Skeletal muscle satellite cell (primary cell): ENCODE measurements at regions not wholly inside any gene's neighbourhood (a gene's known extent, or its start where the extent isn't known, plus 50 kb on each side); places are given as distances from the start of the nearest gene placed in this dataset.

Source experiments
- H3K27me3 ChIP-seq: 2 replicates; pipeline ENCODE4 v1.7.0; 2013; ENCODE audit warnings: low read length; ENCODE audit not compliant: control insufficient read depth, insufficient read depth
- H3K36me3 ChIP-seq: 2 replicates; pipeline ENCODE4 v1.7.0; 2013; ENCODE audit warnings: mild to moderate bottlenecking, control low read depth, low read length; ENCODE audit not compliant: insufficient read depth
- H3K4me1 ChIP-seq: 2 replicates; pipeline ENCODE4 v1.7.0; 2013; ENCODE audit warnings: low read length; ENCODE audit not compliant: control insufficient read depth, insufficient read depth
- H3K4me2 ChIP-seq: 2 replicates; pipeline ENCODE4 v1.7.0; 2013; ENCODE audit warnings: mild to moderate bottlenecking, low read length
- H3K4me3 ChIP-seq: 2 replicates; pipeline ENCODE4 v1.7.0; 2013; ENCODE audit warnings: low read length
- H3K9ac ChIP-seq: 2 replicates; pipeline ENCODE4 v1.7.0; 2013; ENCODE audit warnings: mild to moderate bottlenecking, low read depth, low read length, moderate library complexity
- H3K9me3 ChIP-seq: replicated peaks from 2 replicates; pipeline ENCODE4 v1.7.0; 2013; ENCODE audit warnings: mild to moderate bottlenecking, control low read depth, low read length

DNA sequence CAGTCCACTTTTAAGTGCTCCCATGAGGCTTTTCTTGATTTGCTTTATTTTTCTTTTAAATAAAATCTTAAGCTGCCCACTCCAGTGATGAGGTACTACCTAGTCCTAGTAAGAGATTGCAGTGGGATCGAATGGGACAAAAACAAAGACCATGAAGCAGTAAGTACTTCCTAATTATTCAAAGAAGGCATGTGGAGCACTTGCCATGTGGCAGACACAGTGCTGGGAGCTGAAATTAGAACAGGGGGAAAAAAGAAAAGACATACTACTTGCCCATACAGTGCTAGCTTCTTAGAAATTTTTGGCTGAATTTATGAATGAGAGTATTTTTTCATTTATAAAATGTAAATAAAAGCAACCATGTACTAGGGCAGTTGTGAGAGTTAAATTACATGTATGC is 239.9 kb upstream of the TNC start:
- H3K4me2 ChIP-seq = no peak overlapping the region
- H3K4me3 ChIP-seq = no peak overlapping the region
- no peaks in the 10 kb centered on the region for H3K36me3 ChIP-seq
- H3K27me3 ChIP-seq = peaks cover 4% of the 10 kb centered on the region
- no peaks in the 10 kb centered on the region for H3K9me3 ChIP-seq
- no peak overlapping the region for H3K9ac ChIP-seq
- no peaks in the 10 kb centered on the region for H3K4me1 ChIP-seq

DNA sequence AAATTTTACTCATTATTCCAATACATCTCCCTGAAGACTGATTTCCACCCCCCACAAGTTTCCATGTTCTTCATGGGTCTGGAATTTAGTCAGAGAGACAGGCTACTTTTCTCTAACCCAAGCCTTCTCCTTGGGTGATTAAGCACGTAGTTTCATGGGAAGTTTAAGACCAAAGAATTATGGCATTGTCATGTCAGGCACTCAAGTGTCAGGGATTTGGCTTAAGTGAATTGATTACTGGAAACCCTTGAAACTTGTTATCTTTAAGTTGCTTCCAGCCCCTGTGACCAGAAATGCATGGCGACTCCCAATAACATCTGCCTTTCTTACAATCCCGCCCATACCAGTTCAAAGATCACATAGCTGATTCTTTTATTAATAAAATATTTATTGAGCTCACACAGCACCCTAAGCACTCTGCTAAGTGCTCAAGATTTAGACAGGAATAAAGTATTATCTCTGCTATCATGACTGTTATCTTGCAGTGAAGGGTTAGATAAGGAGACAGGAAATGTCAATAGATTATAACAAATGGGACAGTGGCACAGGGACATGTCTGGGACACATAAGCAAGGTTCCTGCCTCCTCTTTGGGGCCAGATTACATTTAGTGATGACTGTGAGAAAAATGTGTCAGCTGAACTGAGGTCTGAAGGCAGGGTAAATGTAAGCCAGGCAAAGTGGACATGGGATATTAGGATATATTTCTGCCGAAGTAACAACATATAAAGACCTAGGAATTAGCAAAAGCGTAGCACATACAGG is 241.2 kb upstream of the TNC start:
- Histone ChIP-seq H3K9me3 (no peaks in the 10 kb centered on the region), H3K9ac (no peak overlapping the region), H3K4me1 (no peaks in the 10 kb centered on the region)

GRCh38 chr9:115360122-115360521 is 242.2 kb upstream of the TNC start:
- Histone ChIP-seq H3K36me3 (no peaks in the 10 kb centered on the region), H3K9me3 (no peaks in the 10 kb centered on the region), H3K4me1 (no peaks in the 10 kb centered on the region), H3K4me3 (no peak overlapping the region), H3K4me2 (no peak overlapping the region), H3K9ac (no peak overlapping the region), H3K27me3 (peaks cover 4% of the 10 kb centered on the region)

More for the DNA sequence above, 241.2 kb upstream of the TNC start:
- Histone ChIP-seq H3K27me3 (peaks cover 4% of the 10 kb centered on the region), H3K36me3 (no peaks in the 10 kb centered on the region), H3K4me2 (no peak overlapping the region), H3K4me3 (no peak overlapping the region)

GRCh38 chr9:115362101-115362500 is 244.1 kb upstream of the TNC start:
- peaks cover 4% of the 10 kb centered on the region for H3K27me3 ChIP-seq
- no peaks in the 10 kb centered on the region for H3K4me1 ChIP-seq
- H3K4me2 ChIP-seq = no peak overlapping the region
- H3K9ac ChIP-seq = no peak overlapping the region
- no peaks in the 10 kb centered on the region for H3K9me3 ChIP-seq
- H3K36me3 ChIP-seq = no peaks in the 10 kb centered on the region
- H3K4me3 ChIP-seq = no peak overlapping the region

GRCh38 chr9:115362640-115363039 is 244.7 kb upstream of the TNC start:
- Histone ChIP-seq H3K9me3 (no peaks in the 10 kb centered on the region), H3K4me3 (no peak overlapping the region), H3K4me2 (no peak overlapping the region), H3K4me1 (peaks cover 3% of the 10 kb centered on the region), H3K36me3 (no peaks in the 10 kb centered on the region), H3K9ac (no peak overlapping the region), H3K27me3 (peaks cover 4% of the 10 kb centered on the region)

DNA sequence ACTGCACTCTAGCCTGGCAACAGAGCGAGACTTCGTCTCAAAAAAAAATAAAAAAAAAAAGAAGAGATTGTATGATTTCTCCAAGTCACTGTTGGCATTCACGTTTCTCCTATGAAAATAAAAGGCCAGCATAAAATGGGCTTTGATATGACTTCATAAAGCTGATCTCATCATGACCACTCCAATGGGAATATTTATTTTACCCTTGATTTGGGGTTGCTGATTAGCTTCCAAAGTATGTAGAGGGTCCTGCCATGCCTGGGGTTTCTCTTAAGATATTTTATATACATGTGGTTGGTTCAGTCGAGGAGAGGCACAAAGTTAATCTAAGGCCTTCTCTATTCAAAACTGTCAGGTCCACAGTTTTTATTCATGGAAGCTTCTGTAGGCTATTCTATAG is 247.0 kb upstream of the TNC start:
- no peaks in the 10 kb centered on the region for H3K36me3 ChIP-seq
- H3K4me1 ChIP-seq = peaks cover 15% of the 10 kb centered on the region
- no peak overlapping the region for H3K4me3 ChIP-seq
- H3K9me3 ChIP-seq = no peaks in the 10 kb centered on the region
- no peak overlapping the region for H3K4me2 ChIP-seq
- peaks cover 4% of the 10 kb centered on the region for H3K27me3 ChIP-seq
- H3K9ac ChIP-seq = no peak overlapping the region

DNA sequence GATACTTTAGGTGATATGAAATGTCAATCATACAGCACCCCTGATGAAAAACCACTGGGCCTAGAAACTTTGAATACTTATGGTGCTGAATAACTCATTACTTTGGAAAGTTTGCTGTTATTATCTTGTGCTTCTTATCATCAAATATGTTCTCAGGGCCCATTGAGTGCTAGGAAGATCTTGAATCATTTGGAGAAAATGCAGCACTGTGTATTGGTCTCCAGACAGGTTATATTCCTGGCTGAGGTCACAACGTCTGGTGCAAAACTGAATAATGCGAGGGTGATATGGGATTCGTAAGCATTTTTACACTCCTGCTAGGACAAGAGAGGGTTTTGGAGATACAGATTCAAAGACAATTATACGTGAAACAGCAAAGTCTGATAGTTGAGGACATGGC is 249.4 kb upstream of the TNC start:
- no peaks in the 10 kb centered on the region for H3K27me3 ChIP-seq
- no peak overlapping the region for H3K9ac ChIP-seq
- no peaks in the 10 kb centered on the region for H3K9me3 ChIP-seq
- H3K36me3 ChIP-seq = no peaks in the 10 kb centered on the region
- no peak overlapping the region for H3K4me3 ChIP-seq
- H3K4me1 ChIP-seq = peaks cover 15% of the 10 kb centered on the region
- no peak overlapping the region for H3K4me2 ChIP-seq

- H3K36me3 ChIP-seq = no peaks in the 10 kb centered on the region
- H3K9ac ChIP-seq = no peak overlapping the region
- no peaks in the 10 kb centered on the region for H3K9me3 ChIP-seq
- H3K4me3 ChIP-seq = no peak overlapping the region
- H3K27me3 ChIP-seq = no peaks in the 10 kb centered on the region
- peaks cover 19% of the 10 kb centered on the region for H3K4me1 ChIP-seq
- no peak overlapping the region for H3K4me2 ChIP-seq
Observed at GRCh38 chr9:115367780-115368525, 250.0 kb upstream of the TNC start.

- H3K4me1 ChIP-seq = peaks cover 26% of the 10 kb centered on the region
- H3K4me3 ChIP-seq = no peak overlapping the region
- H3K9ac ChIP-seq = no peak overlapping the region
- no peaks in the 10 kb centered on the region for H3K27me3 ChIP-seq
- H3K36me3 ChIP-seq = no peaks in the 10 kb centered on the region
- H3K9me3 ChIP-seq = no peaks in the 10 kb centered on the region
- no peak overlapping the region for H3K4me2 ChIP-seq
Observed at GRCh38 chr9:115369322-115369957, 251.5 kb upstream of the TNC start.

- Histone ChIP-seq H3K4me3 (no peak overlapping the region), H3K4me2 (peak overlapping the region; percentile 49), H3K36me3 (no peaks in the 10 kb centered on the region), H3K4me1 (peaks cover 20% of the 10 kb centered on the region), H3K27me3 (no peaks in the 10 kb centered on the region), H3K9me3 (no peaks in the 10 kb centered on the region), H3K9ac (no peak overlapping the region)
Observed at GRCh38 chr9:115373000-115373709, 255.2 kb upstream of the TNC start.

DNA sequence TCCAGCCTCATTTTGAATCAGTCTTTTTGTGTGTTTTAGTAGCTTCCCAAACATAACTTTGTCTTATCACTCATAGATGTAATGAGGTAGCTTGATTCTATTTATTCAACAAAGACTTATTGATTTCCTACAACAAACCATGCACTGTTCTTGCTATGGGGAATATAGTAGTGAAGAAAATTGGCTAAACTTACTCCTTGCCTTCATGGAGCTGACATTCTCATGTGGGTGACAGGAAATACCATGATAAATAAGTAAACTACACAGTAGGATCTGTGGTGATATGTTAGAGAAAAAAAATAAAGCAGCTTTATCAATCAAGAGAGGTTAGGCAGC is 255.7 kb upstream of the TNC start:
- no peaks in the 10 kb centered on the region for H3K9me3 ChIP-seq
- peaks cover 15% of the 10 kb centered on the region for H3K4me1 ChIP-seq
- no peaks in the 10 kb centered on the region for H3K27me3 ChIP-seq
- peak overlapping the region; percentile 34 for H3K4me2 ChIP-seq
- H3K4me3 ChIP-seq = no peak overlapping the region
- H3K9ac ChIP-seq = no peak overlapping the region
- no peaks in the 10 kb centered on the region for H3K36me3 ChIP-seq
